NCI-H128 (cell line): ENCODE measurements at regions not wholly inside any gene's neighbourhood (a gene's known extent, or its start where the extent isn't known, plus 50 kb on each side); places are given as distances from the start of the nearest gene placed in this dataset.
"Not testable (repeated sequence)": the region's sequence is repeated elsewhere in the genome, so short reads cannot be mapped to it uniquely, and the experiment has no call there.

ENCODE experiments used
- DNase-seq: peaks from one replicate; lab custom pipeline; 2025; ENCODE audit not compliant: unreplicated experiment; lab: John Stamatoyannopoulos, UW

- DNase-seq, result no peak
These were observed 103.9 kb upstream of the SEC14L1 start for GRCh38 chr17:77036841-77037381.

- DNase-seq, result no peak
These were observed 102.8 kb upstream of the SEC14L1 start for GRCh38 chr17:77037943-77038342.

- DNase-seq, result no peak
These were observed 101.7 kb upstream of the SEC14L1 start for GRCh38 chr17:77038884-77039555.

GRCh38 chr17:77042476-77043231 is 98.1 kb upstream of the SEC14L1 start:
- DNase-seq, result peak; percentile 16

- no peak for DNase-seq
These were observed 95.2 kb upstream of the SEC14L1 start for GRCh38 chr17:77045441-77046041.

- peak; percentile 68 for DNase-seq
These were observed 91.3 kb upstream of the SEC14L1 start for GRCh38 chr17:77049440-77049839.

GRCh38 chr17:77050901-77051300 is 89.9 kb upstream of the SEC14L1 start:
- DNase-seq, result not testable (repeated sequence)

GRCh38 chr17:77054936-77055335 is 85.8 kb upstream of the SEC14L1 start:
- no peak for DNase-seq

GRCh38 chr17:77055453-77055852 is 85.3 kb upstream of the SEC14L1 start:
- DNase-seq, result no peak

GRCh38 chr17:77058016-77058415 is 82.8 kb upstream of the SEC14L1 start:
- DNase-seq, result no peak

- no peak for DNase-seq
These were observed 79.1 kb upstream of the SEC14L1 start for GRCh38 chr17:77061669-77062068.

- no peak for DNase-seq
These were observed 76.2 kb upstream of the SEC14L1 start for GRCh38 chr17:77064598-77064997.

GRCh38 chr17:77066165-77066564 is 74.6 kb upstream of the SEC14L1 start:
- no peak for DNase-seq

GRCh38 chr17:77066726-77067409 is 73.9 kb upstream of the SEC14L1 start:
- not testable (repeated sequence) for DNase-seq

GRCh38 chr17:77068915-77069314 is 71.9 kb upstream of the SEC14L1 start:
- no peak for DNase-seq

GRCh38 chr17:77070888-77071279 is 69.9 kb upstream of the SEC14L1 start:
- no peak for DNase-seq

GRCh38 chr17:77071925-77072490 is 68.8 kb upstream of the SEC14L1 start:
- no peak for DNase-seq

GRCh38 chr17:77072670-77073069 is 68.1 kb upstream of the SEC14L1 start:
- DNase-seq, result no peak

- DNase-seq, result no peak
These were observed 66.1 kb upstream of the SEC14L1 start for GRCh38 chr17:77074681-77075080.

GRCh38 chr17:77076124-77076830 is 64.5 kb upstream of the SEC14L1 start:
- peak; percentile 44 for DNase-seq
